HG02678 (cell line): ENCODE measurements at regions not wholly inside any gene's neighbourhood (a gene's known extent, or its start where the extent isn't known, plus 50 kb on each side); places are given as distances from the start of the nearest gene placed in this dataset.

Experiments
- ATAC-seq: cut with Tn5 transposase; IDR thresholded peaks from one replicate; pipeline ENCODE4 v1.9.1; 2021; ENCODE audit warnings: mild to moderate bottlenecking, moderate library complexity; ENCODE audit not compliant: unreplicated experiment

GRCh38 chr10:111131168-111131799 lies 54.5 kb downstream of the ADRA2A start:
- ATAC-seq: no peak

DNA sequence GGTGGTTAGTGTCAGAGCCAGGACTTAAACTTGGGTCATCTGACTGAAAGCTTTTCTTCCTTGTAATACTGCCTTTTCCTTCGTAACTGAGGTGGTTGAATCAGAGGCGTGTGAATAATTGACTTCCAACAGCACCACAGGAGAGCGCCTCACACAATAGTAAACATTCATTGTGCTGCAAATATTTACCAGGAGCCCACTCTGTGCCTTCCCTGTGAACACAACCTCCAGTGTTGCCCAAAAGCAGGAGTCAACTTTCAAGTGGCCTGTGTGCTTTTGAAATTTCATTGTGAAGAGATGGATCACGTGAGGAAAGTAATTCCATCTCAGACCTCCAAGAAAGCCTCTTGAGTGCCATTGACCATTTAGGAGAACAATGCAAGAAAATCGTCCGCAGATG lies 60.2 kb downstream of the ADRA2A start:
- ATAC-seq: no peak

DNA sequence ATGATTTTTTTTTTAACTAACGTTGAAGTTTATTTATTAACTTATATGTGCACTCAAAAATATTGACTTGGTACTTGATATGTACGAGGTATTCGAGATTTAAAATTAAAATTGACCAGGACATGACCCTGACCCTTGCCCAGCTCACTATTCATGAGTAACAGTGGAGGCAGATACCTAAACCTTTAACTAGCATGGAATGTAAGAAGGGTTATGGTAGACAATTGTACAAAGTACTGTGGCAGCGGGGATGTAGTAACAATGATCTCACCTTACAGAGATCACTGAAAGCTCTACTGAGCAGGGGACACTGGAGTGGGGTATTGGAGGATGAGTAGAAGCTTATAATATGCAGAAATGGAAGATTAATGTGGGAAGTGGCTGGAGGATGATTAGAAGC lies 60.8 kb downstream of the ADRA2A start:
- ATAC-seq: no peak

- ATAC-seq: no peak
These were observed 61.7 kb downstream of the ADRA2A start for GRCh38 chr10:111138544-111138943.

DNA sequence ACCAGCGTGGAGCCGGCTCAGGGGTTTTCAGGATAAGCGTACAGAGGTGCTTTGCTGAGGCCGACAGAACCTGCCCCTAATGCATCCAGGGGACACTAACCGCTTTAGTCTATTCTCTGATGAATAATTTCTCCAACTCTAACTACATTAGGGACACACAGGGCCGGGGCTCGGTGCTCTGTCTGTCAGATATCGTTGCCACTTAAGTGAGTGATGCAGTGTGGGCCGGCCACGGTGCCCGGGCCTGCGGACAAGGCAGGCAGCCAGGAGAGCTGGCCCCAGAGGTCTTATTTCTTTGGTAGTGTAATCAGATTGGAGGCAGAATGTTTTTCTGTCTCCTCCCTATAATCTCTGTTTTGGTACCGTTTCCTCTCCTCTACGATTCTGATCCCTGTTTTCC lies 62.7 kb downstream of the ADRA2A start:
- no peak for ATAC-seq

- no peak for ATAC-seq
These were observed 65.4 kb downstream of the ADRA2A start for GRCh38 chr10:111142092-111142768.

GRCh38 chr10:111146025-111146640 lies 69.3 kb downstream of the ADRA2A start:
- no peak for ATAC-seq

GRCh38 chr10:111148025-111148424 lies 71.2 kb downstream of the ADRA2A start:
- no peak for ATAC-seq

- ATAC-seq: no peak
These were observed 71.6 kb downstream of the ADRA2A start for GRCh38 chr10:111148440-111148839.

- no peak for ATAC-seq
These were observed 73.9 kb downstream of the ADRA2A start for GRCh38 chr10:111150691-111151090.

DNA sequence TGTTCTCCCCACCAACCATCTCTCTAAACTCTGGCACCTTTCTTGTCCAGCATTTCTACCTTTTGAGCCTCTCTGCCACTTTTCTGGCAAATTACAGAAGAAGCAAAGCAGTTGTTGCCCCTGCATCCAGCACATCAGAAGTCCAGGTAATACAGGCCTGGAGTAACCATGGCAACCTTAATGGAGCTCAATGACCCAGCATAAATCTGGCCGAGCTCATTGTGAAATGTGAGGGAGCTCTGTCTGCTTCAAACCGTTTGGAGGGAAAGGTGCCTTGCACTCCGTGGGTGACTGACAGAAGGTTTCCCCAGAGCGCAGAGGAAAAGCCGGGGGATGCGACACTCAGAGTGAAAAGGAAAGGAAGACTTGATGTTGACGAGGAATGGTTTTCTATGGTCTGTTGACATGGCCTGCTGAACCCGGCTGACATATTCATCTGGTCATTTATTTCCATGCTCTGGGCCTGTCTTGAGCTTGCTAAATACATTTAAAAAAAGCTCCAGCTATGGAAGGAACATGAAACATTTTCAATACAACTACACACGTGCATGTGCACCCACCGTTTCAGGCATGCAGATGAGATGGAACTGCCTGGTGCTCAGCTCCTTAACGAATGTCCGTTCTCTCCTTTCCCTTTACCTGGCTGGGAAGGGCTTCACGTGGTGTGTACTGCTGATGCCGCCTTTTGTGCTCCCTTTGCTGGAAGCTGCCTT lies 74.9 kb downstream of the ADRA2A start:
- ATAC-seq: no peak

DNA sequence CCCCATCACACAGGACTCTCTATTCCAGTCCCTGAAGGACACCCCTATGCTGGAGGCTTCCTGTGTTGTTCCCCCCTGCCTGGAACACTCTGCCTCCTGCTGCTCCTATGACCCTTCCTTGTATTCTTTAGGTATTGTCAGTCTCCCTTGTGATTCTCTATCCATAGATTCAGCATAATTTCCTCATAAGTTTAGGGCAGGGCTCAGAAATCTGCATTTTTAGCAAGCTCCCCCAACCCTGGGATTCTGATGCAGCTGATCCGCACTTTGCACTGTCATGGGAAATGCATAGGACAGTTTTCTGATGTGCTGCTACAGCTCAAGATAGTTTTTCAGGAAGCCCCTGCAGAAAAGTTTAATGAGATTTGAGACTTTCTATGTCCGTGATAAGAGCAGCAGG lies 79.9 kb downstream of the ADRA2A start:
- no peak for ATAC-seq

- ATAC-seq: no peak
These were observed 81.8 kb downstream of the ADRA2A start for GRCh38 chr10:111158595-111158994.

- no peak for ATAC-seq
These were observed 84.5 kb downstream of the ADRA2A start for GRCh38 chr10:111161109-111161874.

GRCh38 chr10:111171183-111171582 lies 94.4 kb downstream of the ADRA2A start:
- no peak for ATAC-seq

DNA sequence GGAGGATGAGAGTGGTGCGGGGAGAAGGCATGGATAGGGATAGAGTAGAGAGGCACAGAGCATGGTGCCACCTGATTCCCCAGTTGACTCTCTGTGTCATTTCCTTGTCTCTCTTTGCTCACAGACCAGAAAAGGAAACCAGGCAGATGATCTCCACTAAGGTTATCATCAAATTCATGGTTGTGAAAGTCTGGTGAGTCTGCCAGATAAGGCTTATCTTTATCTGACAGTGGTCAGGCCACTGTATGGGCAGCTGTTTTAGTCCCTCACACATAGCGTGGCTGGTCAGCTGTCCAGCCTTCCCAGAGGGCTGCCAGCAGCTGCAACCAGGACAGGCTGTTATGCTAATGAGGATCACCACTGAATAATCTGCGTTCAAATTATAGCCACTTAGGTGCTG lies 99.0 kb downstream of the ADRA2A start:
- no peak for ATAC-seq

GRCh38 chr10:111177379-111177778 lies 100.5 kb downstream of the ADRA2A start:
- no peak for ATAC-seq

DNA sequence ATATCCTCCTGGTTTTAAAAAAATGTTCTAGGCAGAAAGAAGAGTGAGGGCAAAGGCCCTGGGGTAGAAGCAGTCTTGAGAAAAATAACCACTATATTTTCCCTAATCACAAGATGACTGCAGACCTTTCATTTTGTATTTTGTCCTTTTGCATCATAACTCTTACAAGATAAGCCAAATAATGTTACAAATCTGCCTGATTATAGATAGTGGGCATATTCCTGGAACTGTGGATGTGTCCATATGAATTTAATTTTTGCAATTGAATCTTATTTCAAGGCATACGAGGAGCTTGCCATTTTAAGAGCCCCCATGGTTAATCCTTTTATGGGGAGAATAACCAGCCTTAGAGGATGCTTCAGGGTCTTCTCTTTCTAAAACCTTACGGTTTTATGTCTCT lies 102.7 kb downstream of the ADRA2A start:
- ATAC-seq: no peak

DNA sequence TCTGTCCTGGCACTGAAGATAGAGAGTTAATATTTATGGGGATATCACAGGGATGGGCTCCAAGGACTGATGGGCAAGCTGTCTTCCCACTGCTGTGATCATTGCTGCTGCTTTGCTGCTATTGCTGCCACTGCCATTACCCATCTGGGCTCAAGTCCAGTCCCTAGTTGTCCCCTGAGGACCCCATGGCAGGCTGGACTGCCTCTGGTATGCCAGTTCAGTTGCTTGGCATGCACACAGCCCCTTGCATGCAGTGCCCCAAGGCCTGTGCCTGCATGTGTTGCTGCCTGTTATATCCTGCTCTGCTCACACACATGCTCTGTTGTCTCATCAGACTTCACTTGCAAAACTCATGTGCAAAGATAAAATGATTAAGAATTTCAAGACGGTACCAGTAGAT lies 109.5 kb downstream of the ADRA2A start:
- no peak for ATAC-seq

DNA sequence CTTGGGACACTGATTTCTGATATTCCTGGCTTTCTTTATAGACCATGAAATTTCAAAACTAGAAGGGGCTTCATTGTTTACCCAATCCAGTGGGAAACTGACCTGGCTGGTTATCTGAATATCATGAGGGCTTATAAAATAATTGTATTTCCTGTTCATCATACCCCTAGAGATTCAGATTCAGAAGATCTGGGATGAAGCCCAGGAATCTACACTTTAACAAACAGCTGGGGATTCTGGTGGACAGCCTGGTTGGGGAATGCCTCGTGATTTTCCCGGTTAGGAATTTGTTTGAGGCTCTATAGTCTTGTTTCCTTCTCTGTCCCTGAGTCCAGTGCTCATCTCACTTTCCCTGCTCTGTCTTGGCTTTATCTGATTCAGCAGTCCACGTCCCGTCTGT lies 110.3 kb downstream of the ADRA2A start:
- no peak for ATAC-seq

- no peak for ATAC-seq
These were observed 122.8 kb downstream of the ADRA2A start for GRCh38 chr10:111199587-111199986.
